H9 (cell line): ENCODE measurements at regions not wholly inside any gene's neighbourhood (a gene's known extent, or its start where the extent isn't known, plus 50 kb on each side); places are given as distances from the start of the nearest gene placed in this dataset.
"Not testable (repeated sequence)": the region's sequence is repeated elsewhere in the genome, so short reads cannot be mapped to it uniquely, and the experiment has no call there.

Experiments used
- DNase-seq: peaks from one replicate; pipeline ENCODE4 v3.0.0-alpha.2; 2017
- H2AFZ ChIP-seq: one replicate; pipeline ENCODE4 v1.6.1; 2013; ENCODE audit warnings: mild to moderate bottlenecking, low read length, control low read depth, moderate library complexity
- H2AK5ac ChIP-seq: 2 replicates; pipeline ENCODE4 v1.6.1; 2013; ENCODE audit warnings: low read length, control low read depth, mixed read lengths; ENCODE audit not compliant: insufficient read length
- H2BK120ac ChIP-seq: one replicate; pipeline ENCODE4 v1.6.1; 2013; ENCODE audit warnings: low read depth, mild to moderate bottlenecking, low read length, control low read depth, inconsistent platforms; ENCODE audit not compliant: poor library complexity, severe bottlenecking
- H2BK12ac ChIP-seq: 2 replicates; pipeline ENCODE4 v1.6.1; 2013; ENCODE audit warnings: low read length, control low read depth, mixed read lengths, low read depth; ENCODE audit not compliant: insufficient read length
- H2BK15ac ChIP-seq: 2 replicates; pipeline ENCODE4 v1.6.1; 2013; ENCODE audit warnings: low read depth, low read length, control low read depth
- H2BK20ac ChIP-seq: one replicate; pipeline ENCODE4 v1.6.1; 2013; ENCODE audit warnings: low read depth, mild to moderate bottlenecking, low read length, control low read depth, inconsistent platforms; ENCODE audit not compliant: poor library complexity, severe bottlenecking
- H2BK5ac ChIP-seq: 2 replicates; pipeline ENCODE4 v1.6.1; 2013; ENCODE audit warnings: low read length, control low read depth, mixed read lengths; ENCODE audit not compliant: insufficient read length
- H3K14ac ChIP-seq: 2 replicates; pipeline ENCODE4 v1.6.1; 2013; ENCODE audit warnings: low read length, control low read depth; ENCODE audit not compliant: insufficient read depth
- H3K18ac ChIP-seq: 2 replicates; pipeline ENCODE4 v1.6.1; 2013; ENCODE audit warnings: low read depth, mild to moderate bottlenecking, mixed read lengths, low read length, control low read depth; ENCODE audit not compliant: insufficient read length
- H3K23ac ChIP-seq: 2 replicates; pipeline ENCODE4 v1.6.1; 2013; ENCODE audit warnings: low read length, control low read depth, mixed read lengths, low read depth; ENCODE audit not compliant: insufficient read length
- H3K23me2 ChIP-seq: 2 replicates; pipeline ENCODE4 v1.6.1; 2013; ENCODE audit warnings: low read depth, mild to moderate bottlenecking, mixed read lengths, low read length, control low read depth; ENCODE audit not compliant: insufficient read length, poor library complexity, severe bottlenecking
- H3K27ac ChIP-seq: 2 replicates; pipeline ENCODE4 v1.5.1; 2013; ENCODE audit warnings: low read length, control low read depth, mixed read lengths, low read depth; ENCODE audit not compliant: insufficient read length
- H3K27me3 ChIP-seq: 2 replicates; pipeline ENCODE4 v1.6.1; 2013; ENCODE audit warnings: low read length, control low read depth, inconsistent platforms; ENCODE audit not compliant: insufficient read depth
- H3K4ac ChIP-seq: 2 replicates; pipeline ENCODE4 v1.6.1; 2013; ENCODE audit warnings: low read depth, mild to moderate bottlenecking, control low read depth, inconsistent platforms, low read length, moderate library complexity
- H3K4me1 ChIP-seq: 2 replicates; pipeline ENCODE4 v1.6.1; 2013; ENCODE audit warnings: low read length, control low read depth, inconsistent platforms; ENCODE audit not compliant: insufficient read depth
- H3K4me2 ChIP-seq: 2 replicates; pipeline ENCODE4 v1.6.1; 2013; ENCODE audit warnings: low read length, control low read depth, mixed read lengths; ENCODE audit not compliant: insufficient read length, insufficient read depth
- H3K56ac ChIP-seq: 2 replicates; pipeline ENCODE4 v1.6.1; 2013; ENCODE audit warnings: low read depth, mild to moderate bottlenecking, mixed read lengths, low read length, control low read depth; ENCODE audit not compliant: insufficient read length
- H3K79me1 ChIP-seq: 2 replicates; pipeline ENCODE4 v1.6.1; 2013; ENCODE audit warnings: low read depth, mild to moderate bottlenecking, moderate library complexity, low read length, control low read depth, inconsistent platforms; ENCODE audit not compliant: insufficient read depth, poor library complexity, severe bottlenecking
- H3K79me2 ChIP-seq: 2 replicates; pipeline ENCODE4 v1.6.1; 2013; ENCODE audit warnings: low read length, control low read depth, inconsistent platforms; ENCODE audit not compliant: insufficient read depth
- H3K9ac ChIP-seq: 2 replicates; pipeline ENCODE4 v1.6.1; 2013; ENCODE audit warnings: low read length, control low read depth, mixed read lengths; ENCODE audit not compliant: insufficient read length; ENCODE audit errors: extremely low read depth
- H3K9me3 ChIP-seq: one replicate; pipeline ENCODE4 v1.6.1; 2013; ENCODE audit warnings: low read depth, low read length, inconsistent platforms; ENCODE audit not compliant: control insufficient read depth
- H3T11ph ChIP-seq: one replicate; pipeline ENCODE4 v1.6.1; 2013; ENCODE audit warnings: mild to moderate bottlenecking, low read length, control low read depth, inconsistent platforms
- H4K20me1 ChIP-seq: one replicate; pipeline ENCODE4 v1.6.1; 2013; ENCODE audit not compliant: control insufficient read depth, insufficient read length, insufficient read depth
- H4K5ac ChIP-seq: 2 replicates; pipeline ENCODE4 v1.6.1; 2013; ENCODE audit warnings: low read depth, mild to moderate bottlenecking, mixed read lengths, low read length, control low read depth; ENCODE audit not compliant: insufficient read length
- H4K8ac ChIP-seq: replicated peaks from 2 replicates; pipeline ENCODE4 v1.6.1; 2013; ENCODE audit warnings: low read length, control low read depth, mixed read lengths, low read depth; ENCODE audit not compliant: insufficient read length
- H4K91ac ChIP-seq: 2 replicates; pipeline ENCODE4 v1.6.1; 2013; ENCODE audit warnings: low read depth, mild to moderate bottlenecking, moderate library complexity, mixed read lengths, low read length, control low read depth; ENCODE audit not compliant: insufficient read length
- H3K27ac Mint-ChIP-seq, 3 experiments: 2 replicates in 2 of 3; 3 replicates in 1 of 3; pipeline ENCODE4 v1.8.0; 2020 to 2021; ENCODE audit warnings: mixed read lengths in 3 of 3, mild to moderate bottlenecking in 1 of 3, moderate library complexity in 1 of 3
- H3K27me3 Mint-ChIP-seq: 2 replicates; pipeline ENCODE4 v1.8.0; 2021; ENCODE audit warnings: low read depth, mild to moderate bottlenecking, moderate library complexity, mixed read lengths
- H3K36me3 Mint-ChIP-seq, 3 experiments: 2 replicates in 2 of 3; 3 replicates in 1 of 3; pipeline ENCODE4 v1.8.0; 2020 to 2021; ENCODE audit warnings: low read depth in 3 of 3, mixed read lengths in 3 of 3; ENCODE audit not compliant: insufficient read depth in 1 of 3
- H3K4me1 Mint-ChIP-seq, 2 experiments: 2 replicates each; pipeline ENCODE4 v1.8.0; 2020; ENCODE audit warnings: mixed read lengths in 2 of 2
- H3K4me3 Mint-ChIP-seq, 2 experiments: 2 replicates in 1 of 2; 3 replicates in 1 of 2; pipeline ENCODE4 v1.8.0; 2020 to 2021; ENCODE audit warnings: mild to moderate bottlenecking in 2 of 2, mixed read lengths in 2 of 2, moderate library complexity in 1 of 2
- H3K9me3 Mint-ChIP-seq, 2 experiments: 2 replicates in 1 of 2; 3 replicates in 1 of 2; pipeline ENCODE4 v1.8.0; 2020; ENCODE audit warnings: mild to moderate bottlenecking in 2 of 2, mixed read lengths in 2 of 2, moderate library complexity in 1 of 2
- CTCF ChIP-seq: fragments of 200-600 bp; sonication (generic); conservative IDR thresholded peaks from 3 replicates; pipeline ENCODE4 v1.8.0; 2021; ENCODE audit warnings: antibody characterized with exemption, mild to moderate bottlenecking
- WGBS: extraction: QIAGEN DNeasy Blood & Tissue Kit; methylation state at CpG from one replicate; pipeline ENCODE4 v1.1.7; 2013; ENCODE audit warnings: missing lambda C conversion rate, low lambda C conversion rate, mixed read lengths; ENCODE audit not compliant: insufficient read length; ENCODE audit errors: extremely low coverage; 5-methylcytosine and 5-hydroxymethylcytosine counted together

GRCh38 chrX:75603833-75604232 is 81.0 kb upstream of the ZDHHC15 start:
- H3K9ac ChIP-seq = no peak overlapping the region
- no peaks in the 10 kb centered on the region for H3K27me3 ChIP-seq
- H2BK120ac ChIP-seq = no peak overlapping the region
- Mint-ChIP-seq H3K36me3 (peaks cover 9 to 31% (median 17%) of the 10 kb centered on the region in 3 experiments), H3K27me3 (peaks cover 2% of the 10 kb centered on the region; the same call in 1 of the 2 replicates), H3K9me3 (peaks cover 71 to 74% of the 10 kb centered on the region in 2 experiments), H3K4me1 (peaks cover 2 to 3% of the 10 kb centered on the region in 2 experiments), H3K4me3 (no peak overlapping the region), H3K27ac (no peak overlapping the region)
- no peak overlapping the region for H3K56ac ChIP-seq
- H2BK5ac ChIP-seq = no peak overlapping the region
- no peak overlapping the region for H3K4ac ChIP-seq
- no peak overlapping the region for H2AK5ac ChIP-seq
- H3K23me2 ChIP-seq = no peaks in the 10 kb centered on the region
- H3T11ph ChIP-seq = no peak overlapping the region
- H3K4me1 ChIP-seq = no peaks in the 10 kb centered on the region
- H4K8ac ChIP-seq = no peak overlapping the region
- no peak for DNase-seq
- no peak overlapping the region for H3K4me2 ChIP-seq
- H3K79me1 ChIP-seq = no peaks in the 10 kb centered on the region
- no peaks in the 10 kb centered on the region for H4K20me1 ChIP-seq
- no peak overlapping the region for H2AFZ ChIP-seq
- H3K23ac ChIP-seq = no peak overlapping the region
- peaks cover 20% of the 10 kb centered on the region for H3K9me3 ChIP-seq
- no peak overlapping the region for H2BK12ac ChIP-seq
- H4K5ac ChIP-seq = no peak overlapping the region
- peak; percentile 73 for TF ChIP-seq CTCF
- H3K18ac ChIP-seq = no peak overlapping the region
- H2BK15ac ChIP-seq = no peak overlapping the region
- H3K14ac ChIP-seq = no peak overlapping the region
- no peak overlapping the region for H3K27ac ChIP-seq
- H2BK20ac ChIP-seq = no peak overlapping the region
- no peak overlapping the region for H4K91ac ChIP-seq
- no peaks in the 10 kb centered on the region for H3K79me2 ChIP-seq

- not testable (repeated sequence) for H3K27ac ChIP-seq, H3K27ac Mint-ChIP-seq, H3K23me2 ChIP-seq, H3K79me2 ChIP-seq, H4K20me1 ChIP-seq, H2AK5ac ChIP-seq, H2BK20ac ChIP-seq, H3K56ac ChIP-seq, H3K9ac ChIP-seq, H3K23ac ChIP-seq, H2BK15ac ChIP-seq, H3K4ac ChIP-seq, H2BK120ac ChIP-seq, H3K4me1 Mint-ChIP-seq, H2BK12ac ChIP-seq, H2BK5ac ChIP-seq, H3K27me3 Mint-ChIP-seq, H3K4me1 ChIP-seq, H3K79me1 ChIP-seq, H3K27me3 ChIP-seq, H3K4me3 Mint-ChIP-seq, H3K4me2 ChIP-seq, H3K9me3 ChIP-seq, H4K91ac ChIP-seq, H3K14ac ChIP-seq, H3T11ph ChIP-seq, DNase-seq, H4K8ac ChIP-seq, H4K5ac ChIP-seq, H3K18ac ChIP-seq, H2AFZ ChIP-seq
- Mint-ChIP-seq H3K36me3 (peaks cover 7 to 29% (median 12%) of the 10 kb centered on the region in 3 experiments), H3K9me3 (peaks cover 68 to 78% of the 10 kb centered on the region in 2 experiments)
- no CpG with 5 or more reads among the region's 12 CpGs for WGBS
Observed at GRCh38 chrX:75602022-75602421, 79.2 kb upstream of the ZDHHC15 start.
